Karpas-422 (cell line): ENCODE measurements at regions not wholly inside any gene's neighbourhood (a gene's known extent, or its start where the extent isn't known, plus 50 kb on each side); places are given as distances from the start of the nearest gene placed in this dataset.

Experiments used
- DNase-seq: peaks from one replicate; pipeline ENCODE4 v3.0.0-alpha.2; 2015
- H2AFZ ChIP-seq: fragments of 200-600 bp; sonication (generic); 2 replicates; pipeline ENCODE4 v1.6.1; 2014; ENCODE audit warnings: antibody characterized with exemption, low read length, mixed read lengths
- H3K27ac ChIP-seq: fragments of 200-600 bp; sonication (generic); 2 replicates; pipeline ENCODE4 v1.5.1; 2014; ENCODE audit warnings: mild to moderate bottlenecking, low read length, moderate library complexity
- H3K27me3 ChIP-seq: fragments of 200-600 bp; sonication (generic); 2 replicates; pipeline ENCODE4 v1.6.1; 2014; ENCODE audit warnings: low read length, mixed read lengths
- H3K36me3 ChIP-seq: fragments of 200-600 bp; sonication (generic); 2 replicates; pipeline ENCODE4 v1.6.1; 2014; ENCODE audit warnings: low read length, mixed read lengths; ENCODE audit not compliant: insufficient read depth
- H3K4me1 ChIP-seq: fragments of 200-600 bp; sonication (generic); 2 replicates; pipeline ENCODE4 v1.6.1; 2014; ENCODE audit warnings: mild to moderate bottlenecking, low read length, mixed read lengths
- H3K4me2 ChIP-seq: fragments of 200-600 bp; sonication (generic); 2 replicates; pipeline ENCODE4 v1.6.1; 2014; ENCODE audit warnings: low read length, low read depth, mild to moderate bottlenecking; ENCODE audit not compliant: poor library complexity, severe bottlenecking
- H3K4me3 ChIP-seq: fragments of 200-600 bp; sonication (generic); 2 replicates; pipeline ENCODE4 v1.5.1; 2014; ENCODE audit warnings: mild to moderate bottlenecking, antibody characterized with exemption, low read length, mixed read lengths
- H3K79me2 ChIP-seq: fragments of 200-600 bp; sonication (generic); 2 replicates; pipeline ENCODE4 v1.6.1; 2014; ENCODE audit warnings: mild to moderate bottlenecking, low read length, mixed read lengths
- H3K9ac ChIP-seq: fragments of 200-600 bp; sonication (generic); 2 replicates; pipeline ENCODE4 v1.6.0; 2014; ENCODE audit warnings: low read length
- H3K9me2 ChIP-seq: fragments of 200-600 bp; sonication (generic), shearing (Covaris generic); replicated peaks from 2 replicates; pipeline ENCODE4 v1.6.0; 2014; ENCODE audit warnings: mild to moderate bottlenecking, low read length, moderate library complexity; ENCODE audit not compliant: insufficient read depth
- H3K9me3 ChIP-seq: fragments of 300-700, 200-600 bp; sonication (generic); 2 replicates; pipeline ENCODE4 v1.6.1; 2014; ENCODE audit warnings: low read length, mixed read lengths
- H4K20me1 ChIP-seq: fragments of 200-600 bp; sonication (generic); 2 replicates; pipeline ENCODE4 v1.6.1; 2014; ENCODE audit warnings: mild to moderate bottlenecking, antibody characterized with exemption, low read length, low read depth; ENCODE audit not compliant: insufficient read depth

- Histone ChIP-seq H3K9ac (no peak overlapping the region), H3K79me2 (no peaks in the 10 kb centered on the region), H3K4me3 (no peak overlapping the region), H3K27me3 (no peaks in the 10 kb centered on the region), H3K4me2 (no peak overlapping the region), H3K27ac (no peak overlapping the region), H3K9me2 (no peaks in the 10 kb centered on the region), H3K36me3 (no peaks in the 10 kb centered on the region), H3K9me3 (no peaks in the 10 kb centered on the region), H4K20me1 (no peaks in the 10 kb centered on the region), H3K4me1 (no peaks in the 10 kb centered on the region), H2AFZ (no peak overlapping the region)
- no peak for DNase-seq
Observed at GRCh38 chr6:111967131-111967530, 86.8 kb upstream of the CCN6 start.

- no peak overlapping the region for H3K4me3 ChIP-seq
- H3K9ac ChIP-seq, result no peak overlapping the region
- H3K36me3 ChIP-seq, result no peaks in the 10 kb centered on the region
- H3K9me2 ChIP-seq, result no peaks in the 10 kb centered on the region
- no peaks in the 10 kb centered on the region for H3K9me3 ChIP-seq
- no peak for DNase-seq
- no peaks in the 10 kb centered on the region for H3K4me1 ChIP-seq
- H2AFZ ChIP-seq, result no peak overlapping the region
- no peak overlapping the region for H3K4me2 ChIP-seq
- H3K27me3 ChIP-seq, result no peaks in the 10 kb centered on the region
- H3K27ac ChIP-seq, result no peak overlapping the region
- H4K20me1 ChIP-seq, result no peaks in the 10 kb centered on the region
- no peaks in the 10 kb centered on the region for H3K79me2 ChIP-seq
Observed at GRCh38 chr6:111970426-111970825, 83.5 kb upstream of the CCN6 start.

- H3K9ac ChIP-seq, result no peak overlapping the region
- H3K9me3 ChIP-seq, result no peaks in the 10 kb centered on the region
- H3K4me1 ChIP-seq, result no peaks in the 10 kb centered on the region
- H3K9me2 ChIP-seq, result no peaks in the 10 kb centered on the region
- no peak overlapping the region for H3K4me3 ChIP-seq
- H2AFZ ChIP-seq, result no peak overlapping the region
- H3K79me2 ChIP-seq, result no peaks in the 10 kb centered on the region
- H4K20me1 ChIP-seq, result no peaks in the 10 kb centered on the region
- DNase-seq, result no peak
- no peaks in the 10 kb centered on the region for H3K36me3 ChIP-seq
- no peak overlapping the region for H3K27ac ChIP-seq
- no peaks in the 10 kb centered on the region for H3K27me3 ChIP-seq
- no peak overlapping the region for H3K4me2 ChIP-seq
Observed at GRCh38 chr6:111971181-111971841, 82.6 kb upstream of the CCN6 start.

GRCh38 chr6:111971866-111972532 is 81.9 kb upstream of the CCN6 start:
- H3K27ac ChIP-seq, result no peak overlapping the region
- no peaks in the 10 kb centered on the region for H3K4me1 ChIP-seq
- no peak overlapping the region for H2AFZ ChIP-seq

GRCh38 chr6:111972745-111973117 is 81.2 kb upstream of the CCN6 start:
- H3K9me3 ChIP-seq, result no peaks in the 10 kb centered on the region
- H3K36me3 ChIP-seq, result no peaks in the 10 kb centered on the region
- no peaks in the 10 kb centered on the region for H3K9me2 ChIP-seq
- DNase-seq, result no peak
- H4K20me1 ChIP-seq, result no peaks in the 10 kb centered on the region
- H3K4me1 ChIP-seq, result no peaks in the 10 kb centered on the region
- no peaks in the 10 kb centered on the region for H3K27me3 ChIP-seq
- no peak overlapping the region for H3K4me2 ChIP-seq
- no peak overlapping the region for H2AFZ ChIP-seq
- H3K79me2 ChIP-seq, result no peaks in the 10 kb centered on the region
- no peak overlapping the region for H3K4me3 ChIP-seq
- no peak overlapping the region for H3K9ac ChIP-seq
- no peak overlapping the region for H3K27ac ChIP-seq

More at GRCh38 chr6:111971866-111972532, 81.9 kb upstream of the CCN6 start:
- no peaks in the 10 kb centered on the region for H3K9me2 ChIP-seq
- no peaks in the 10 kb centered on the region for H3K36me3 ChIP-seq
- no peak overlapping the region for H3K4me3 ChIP-seq
- H4K20me1 ChIP-seq, result no peaks in the 10 kb centered on the region
- no peak for DNase-seq
- H3K79me2 ChIP-seq, result no peaks in the 10 kb centered on the region
- H3K4me2 ChIP-seq, result no peak overlapping the region
- no peaks in the 10 kb centered on the region for H3K9me3 ChIP-seq
- no peak overlapping the region for H3K9ac ChIP-seq
- H3K27me3 ChIP-seq, result no peaks in the 10 kb centered on the region

- DNase-seq, result no peak
- Histone ChIP-seq H3K27ac (no peak overlapping the region), H3K27me3 (no peaks in the 10 kb centered on the region), H3K9ac (no peak overlapping the region), H3K9me3 (no peaks in the 10 kb centered on the region), H3K9me2 (no peaks in the 10 kb centered on the region), H3K4me3 (no peak overlapping the region), H3K4me2 (no peak overlapping the region), H3K4me1 (no peaks in the 10 kb centered on the region), H2AFZ (no peak overlapping the region), H3K79me2 (no peaks in the 10 kb centered on the region), H4K20me1 (no peaks in the 10 kb centered on the region), H3K36me3 (no peaks in the 10 kb centered on the region)
Observed at GRCh38 chr6:111973118-111973761, 80.7 kb upstream of the CCN6 start.

GRCh38 chr6:111973927-111974639 is 79.8 kb upstream of the CCN6 start:
- H3K4me3 ChIP-seq, result no peak overlapping the region
- H3K79me2 ChIP-seq, result no peaks in the 10 kb centered on the region
- H3K4me2 ChIP-seq, result no peak overlapping the region
- H3K9ac ChIP-seq, result no peak overlapping the region
- no peaks in the 10 kb centered on the region for H3K4me1 ChIP-seq
- DNase-seq, result no peak
- no peaks in the 10 kb centered on the region for H3K9me3 ChIP-seq
- H2AFZ ChIP-seq, result no peak overlapping the region
- no peaks in the 10 kb centered on the region for H3K36me3 ChIP-seq
- no peaks in the 10 kb centered on the region for H3K27me3 ChIP-seq
- no peaks in the 10 kb centered on the region for H4K20me1 ChIP-seq
- no peaks in the 10 kb centered on the region for H3K9me2 ChIP-seq
- no peak overlapping the region for H3K27ac ChIP-seq

GRCh38 chr6:111975466-111975865 is 78.4 kb upstream of the CCN6 start:
- DNase-seq, result no peak
- Histone ChIP-seq H3K27me3 (no peaks in the 10 kb centered on the region), H3K4me2 (no peak overlapping the region), H3K4me1 (no peaks in the 10 kb centered on the region), H3K36me3 (no peaks in the 10 kb centered on the region), H3K9me3 (no peaks in the 10 kb centered on the region), H3K4me3 (no peak overlapping the region), H2AFZ (no peak overlapping the region), H3K79me2 (no peaks in the 10 kb centered on the region), H4K20me1 (no peaks in the 10 kb centered on the region), H3K9ac (no peak overlapping the region), H3K27ac (no peak overlapping the region), H3K9me2 (no peaks in the 10 kb centered on the region)
